AG04449 (cell line): ENCODE measurements at regions not wholly inside any gene's neighbourhood (a gene's known extent, or its start where the extent isn't known, plus 50 kb on each side); places are given as distances from the start of the nearest gene placed in this dataset.
"Not testable (repeated sequence)": the region's sequence is repeated elsewhere in the genome, so short reads cannot be mapped to it uniquely, and the experiment has no call there.

Experiments used
- CTCF ChIA-PET: fragments of 350-600 bp; formaldehyde crosslinking; extraction: SDS; loops from one replicate; lab custom pipeline; 2021; ENCODE audit warnings: antibody characterized with exemption; lab: Yijun Ruan, JAX
- POLR2A ChIA-PET: fragments of 400-600, 350-600 bp; formaldehyde crosslinking; extraction: SDS; loops from one replicate; lab custom pipeline; 2020; ENCODE audit warnings: antibody characterized with exemption, inconsistent platforms; lab: Yijun Ruan, JAX
- DNase-seq: peaks from one replicate; pipeline ENCODE4 v3.0.0-alpha.2; 2010; ENCODE audit warnings: low read depth, low spot score
- H3K4me3 ChIP-seq: 2 replicates; pipeline ENCODE4 v1.5.1; 2011; ENCODE audit warnings: low read depth, mild to moderate bottlenecking, control low read depth, low read length
- TF ChIP-seq, protein P1 (sequence below): IDR thresholded peaks from one replicate; pipeline ENCODE4 v1.5.1; 2011; ENCODE audit warnings: mild to moderate bottlenecking, moderate library complexity, low read length, control low read depth, inconsistent platforms; ENCODE audit not compliant: insufficient read depth; ENCODE audit errors: missing control alignments

GRCh38 chr14:23881282-23881681 is 72.3 kb upstream of the DHRS4 start:
- peak; percentile 17 for DNase-seq
- POLR2A ChIA-PET, result no interaction called here
- CTCF ChIA-PET, result interaction anchor here (1.5 kb wide), 1 partner anchor 254 kb away, joined by 3 read pairs; no protein-coding TSS in a partner anchor
- TF ChIP-seq, protein P1, sequence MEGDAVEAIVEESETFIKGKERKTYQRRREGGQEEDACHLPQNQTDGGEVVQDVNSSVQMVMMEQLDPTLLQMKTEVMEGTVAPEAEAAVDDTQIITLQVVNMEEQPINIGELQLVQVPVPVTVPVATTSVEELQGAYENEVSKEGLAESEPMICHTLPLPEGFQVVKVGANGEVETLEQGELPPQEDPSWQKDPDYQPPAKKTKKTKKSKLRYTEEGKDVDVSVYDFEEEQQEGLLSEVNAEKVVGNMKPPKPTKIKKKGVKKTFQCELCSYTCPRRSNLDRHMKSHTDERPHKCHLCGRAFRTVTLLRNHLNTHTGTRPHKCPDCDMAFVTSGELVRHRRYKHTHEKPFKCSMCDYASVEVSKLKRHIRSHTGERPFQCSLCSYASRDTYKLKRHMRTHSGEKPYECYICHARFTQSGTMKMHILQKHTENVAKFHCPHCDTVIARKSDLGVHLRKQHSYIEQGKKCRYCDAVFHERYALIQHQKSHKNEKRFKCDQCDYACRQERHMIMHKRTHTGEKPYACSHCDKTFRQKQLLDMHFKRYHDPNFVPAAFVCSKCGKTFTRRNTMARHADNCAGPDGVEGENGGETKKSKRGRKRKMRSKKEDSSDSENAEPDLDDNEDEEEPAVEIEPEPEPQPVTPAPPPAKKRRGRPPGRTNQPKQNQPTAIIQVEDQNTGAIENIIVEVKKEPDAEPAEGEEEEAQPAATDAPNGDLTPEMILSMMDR, result no peak
- H3K4me3 ChIP-seq, result no peak overlapping the region

DNA sequence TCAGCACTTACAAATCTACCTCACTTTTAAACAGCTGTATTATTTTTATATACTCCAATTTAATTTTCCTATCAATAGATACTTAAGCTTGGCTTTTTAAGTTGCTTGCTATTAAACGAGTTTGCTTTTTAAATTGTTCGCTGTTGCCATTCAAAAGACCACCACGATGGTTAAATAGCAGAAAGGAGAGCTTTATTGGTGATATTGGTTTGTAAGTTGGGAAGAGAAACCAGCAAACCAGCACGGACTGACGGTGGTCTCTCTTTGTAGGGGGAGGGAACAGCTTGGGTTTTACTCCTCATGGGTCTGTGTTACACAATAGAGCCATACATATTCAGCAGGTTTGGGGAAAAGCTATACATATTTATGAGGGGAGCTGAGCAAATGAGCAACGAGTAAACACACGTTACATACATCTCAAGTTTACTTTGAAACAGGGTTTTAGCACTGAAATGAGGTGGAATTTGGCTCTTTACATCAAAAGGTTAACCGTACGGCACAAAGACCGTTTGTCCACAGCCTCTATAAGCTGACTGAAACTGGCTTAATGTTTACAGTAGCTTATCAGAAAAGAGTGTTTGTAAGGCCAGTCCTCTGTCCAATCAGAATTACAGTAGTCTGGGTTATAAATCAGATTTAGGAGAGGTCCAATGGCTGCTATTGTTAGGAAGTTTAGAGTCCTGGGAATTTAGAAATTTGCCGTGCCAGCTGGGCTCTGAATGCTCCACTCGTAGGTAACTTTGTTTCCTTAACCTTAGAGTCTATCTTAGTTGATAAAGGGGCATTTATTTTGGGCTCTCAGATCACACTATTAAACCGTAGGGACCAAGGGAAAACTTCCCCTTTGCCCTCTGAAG is 69.7 kb upstream of the DHRS4 start:
- no peak overlapping the region for H3K4me3 ChIP-seq
- DNase-seq, result no peak
- ChIA-PET POLR2A (interaction anchor here (1.2 kb wide), 1 partner anchor 210 kb away, joined by 4 read pairs; the partner anchor contains the start of gene PCK2), CTCF (interaction anchor here (0.7 to 1.1 kb wide), 2 partner anchors 157 to 252 kb away, joined by 3 to 4 read pairs; no protein-coding TSS in a partner anchor)
- TF ChIP-seq, protein P1, result no peak

- ChIA-PET CTCF (no interaction called here), POLR2A (no interaction called here)
- TF ChIP-seq, protein P1, result no peak
- DNase-seq, result no peak
- H3K4me3 ChIP-seq, result no peak overlapping the region
Observed at GRCh38 chr14:23884541-23884904, 69.0 kb upstream of the DHRS4 start.

DNA sequence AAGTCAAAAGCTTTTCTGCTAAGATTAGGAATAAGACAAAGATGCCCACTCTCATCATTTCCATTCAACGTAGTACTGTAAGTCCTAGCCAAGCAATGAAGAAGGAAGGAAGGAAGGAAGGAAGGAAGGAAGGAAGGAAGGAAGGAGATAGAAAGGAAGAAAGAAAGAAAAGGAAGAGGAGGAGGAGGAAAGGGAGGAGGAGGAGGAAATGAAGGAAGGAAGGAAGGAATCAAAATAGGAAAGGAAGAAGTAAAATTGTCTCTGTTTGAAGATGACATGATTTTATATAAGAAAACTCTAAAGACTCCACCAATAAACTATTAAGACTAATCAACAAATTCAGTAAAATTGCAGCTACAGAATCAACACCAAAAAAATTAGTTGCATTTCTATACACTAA is 66.0 kb upstream of the DHRS4 start:
- TF ChIP-seq, protein P1, result no peak
- H3K4me3 ChIP-seq, result no peak overlapping the region
- CTCF ChIA-PET, result interaction anchor here (0.7 kb wide), 1 partner anchor 256 kb away, joined by 3 read pairs; no protein-coding TSS in a partner anchor
- DNase-seq, result no peak
- POLR2A ChIA-PET, result no interaction called here

- POLR2A ChIA-PET, H3K4me3 ChIP-seq, DNase-seq: not testable (repeated sequence)
- CTCF ChIA-PET, result interaction anchor here (1.1 kb wide), 1 partner anchor 19 kb away, joined by 4 read pairs; no protein-coding TSS in a partner anchor
Observed at GRCh38 chr14:23891717-23892116, 61.9 kb upstream of the DHRS4 start.

- CTCF ChIA-PET, DNase-seq, POLR2A ChIA-PET, H3K4me3 ChIP-seq: not testable (repeated sequence)
Observed at GRCh38 chr14:23892289-23892688, 61.3 kb upstream of the DHRS4 start.

GRCh38 chr14:23894362-23895052 is 59.1 kb upstream of the DHRS4 start:
- POLR2A ChIA-PET, result no interaction called here
- TF ChIP-seq, protein P1, result no peak
- CTCF ChIA-PET, result interaction anchor here (1.4 to 2.3 kb wide), 2 partner anchors 16 to 262 kb away, joined by 5 to 6 read pairs; no protein-coding TSS in a partner anchor
- no peak for DNase-seq
- H3K4me3 ChIP-seq, result no peak overlapping the region
